HG02973 (cell line): ENCODE measurements at regions not wholly inside any gene's neighbourhood (a gene's known extent, or its start where the extent isn't known, plus 50 kb on each side); places are given as distances from the start of the nearest gene placed in this dataset.
"Not testable (repeated sequence)": the region's sequence is repeated elsewhere in the genome, so short reads cannot be mapped to it uniquely, and the experiment has no call there.

ENCODE experiments used
- ATAC-seq: cut with Tn5 transposase; IDR thresholded peaks from one replicate; pipeline ENCODE4 v1.9.1; 2021; ENCODE audit warnings: moderate library complexity; ENCODE audit not compliant: unreplicated experiment

- not testable (repeated sequence) for ATAC-seq
Observed at GRCh38 chr20:25989686-25990085, 293.0 kb upstream of the ZNF337 start.

GRCh38 chr20:25989196-25989595, 292.5 kb upstream of the ZNF337 start:
- ATAC-seq: no peak

- not testable (repeated sequence) for ATAC-seq
Observed at GRCh38 chr20:25987928-25988560, 291.4 kb upstream of the ZNF337 start.

GRCh38 chr20:25987073-25987927, 290.6 kb upstream of the ZNF337 start:
- peak; percentile 87 for ATAC-seq

- ATAC-seq: no peak
Observed at GRCh38 chr20:25985597-25985996, 288.9 kb upstream of the ZNF337 start.

GRCh38 chr20:25984933-25985332, 288.3 kb upstream of the ZNF337 start:
- ATAC-seq: no peak

- not testable (repeated sequence) for ATAC-seq
Observed at GRCh38 chr20:25982701-25983100, 286.0 kb upstream of the ZNF337 start.

GRCh38 chr20:25978450-25979190, 282.0 kb upstream of the ZNF337 start:
- not testable (repeated sequence) for ATAC-seq

GRCh38 chr20:25975816-25976215, 279.2 kb upstream of the ZNF337 start:
- ATAC-seq: not testable (repeated sequence)

GRCh38 chr20:25965203-25965602, 268.6 kb upstream of the ZNF337 start:
- not testable (repeated sequence) for ATAC-seq

GRCh38 chr20:25953876-25954275, 257.2 kb upstream of the ZNF337 start:
- ATAC-seq: not testable (repeated sequence)

GRCh38 chr20:25935230-25935629, 238.6 kb upstream of the ZNF337 start:
- not testable (repeated sequence) for ATAC-seq

- ATAC-seq: not testable (repeated sequence)
Observed at GRCh38 chr20:25932806-25933205, 236.2 kb upstream of the ZNF337 start.

- ATAC-seq: not testable (repeated sequence)
Observed at GRCh38 chr20:25932170-25932569, 235.5 kb upstream of the ZNF337 start.

- not testable (repeated sequence) for ATAC-seq
Observed at GRCh38 chr20:25902321-25902720, 205.7 kb upstream of the ZNF337 start.

- ATAC-seq: not testable (repeated sequence)
Observed at GRCh38 chr20:25898663-25899062, 202.0 kb upstream of the ZNF337 start.

GRCh38 chr20:25879096-25879495, 182.4 kb upstream of the ZNF337 start:
- ATAC-seq: not testable (repeated sequence)

- ATAC-seq: not testable (repeated sequence)
Observed at GRCh38 chr20:25868650-25868979, 172.0 kb upstream of the ZNF337 start.

- ATAC-seq: no peak
Observed at GRCh38 chr20:25867776-25868649, 171.4 kb upstream of the ZNF337 start.

- not testable (repeated sequence) for ATAC-seq
Observed at GRCh38 chr20:25867015-25867775, 170.5 kb upstream of the ZNF337 start.
